C4-2B (cell line): ENCODE measurements at regions not wholly inside any gene's neighbourhood (a gene's known extent, or its start where the extent isn't known, plus 50 kb on each side); places are given as distances from the start of the nearest gene placed in this dataset.

Experiments used
- CTCF ChIP-seq: fragments of 450-650 bp; conservative IDR thresholded peaks from 2 replicates; pipeline ENCODE4 v1.5.1; 2017; ENCODE audit warnings: mild to moderate bottlenecking
- ZFX ChIP-seq: fragments of 450-650 bp; IDR thresholded peaks from 2 replicates; pipeline ENCODE4 v1.6.1; 2017

- TF ChIP-seq CTCF: no peak
- no peak for TF ChIP-seq ZFX
Measured at GRCh38 chr18:77529492-77530176, 280.0 kb downstream of the GALR1 start.
